Stimulated activated CD4-positive, alpha-beta T cell treated with anti-CD3 and anti-CD28 coated beads, Interleukin-15, amount 100 ng/mL, for 1 hour (primary cell): ENCODE measurements at regions not wholly inside any gene's neighbourhood (a gene's known extent, or its start where the extent isn't known, plus 50 kb on each side); places are given as distances from the start of the nearest gene placed in this dataset.

Experiments used
- DNase-seq, 2 donors: peaks; one replicate each; pipeline ENCODE4 v3.0.0-alpha.2; 2020; ENCODE audit warnings: low read depth in 1 of 2, low spot score in 1 of 2

GRCh38 chr15:97858296-97858695, 102.2 kb upstream of the ARRDC4 start:
- no peak for DNase-seq

DNA sequence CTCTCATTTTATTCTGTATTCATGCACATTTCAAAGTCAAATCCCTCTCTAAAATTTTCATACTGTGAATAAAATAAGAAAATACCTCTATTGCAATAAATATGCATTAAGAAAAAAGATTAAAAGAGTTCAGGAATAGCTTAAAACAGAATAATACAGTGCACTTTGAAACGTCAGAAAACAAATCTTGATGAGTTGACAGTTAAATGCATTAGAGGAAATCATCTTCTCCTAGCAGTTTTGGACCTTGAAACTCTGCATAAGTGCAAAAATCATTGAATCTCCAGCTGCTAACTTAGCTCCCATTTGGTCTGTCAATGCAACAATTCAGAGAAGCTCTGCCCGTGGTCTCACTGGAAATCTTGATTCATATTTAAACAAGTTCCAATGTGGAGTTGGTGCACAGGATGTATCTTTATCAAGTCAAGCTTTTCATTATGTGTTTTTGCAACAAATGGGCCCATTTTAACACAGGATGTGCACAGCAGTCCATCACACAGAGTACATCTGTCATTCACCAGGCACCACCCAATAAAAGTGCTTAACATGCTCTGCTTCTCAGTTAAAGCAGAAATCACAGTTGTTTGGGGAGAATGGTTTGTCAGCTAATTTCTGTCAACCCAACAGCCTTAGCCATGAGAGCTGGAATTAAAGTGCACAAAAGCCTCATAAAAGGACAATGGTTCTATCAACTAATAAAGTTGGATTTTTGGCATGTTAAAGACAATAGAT, 98.8 kb upstream of the ARRDC4 start:
- DNase-seq: no peak

DNA sequence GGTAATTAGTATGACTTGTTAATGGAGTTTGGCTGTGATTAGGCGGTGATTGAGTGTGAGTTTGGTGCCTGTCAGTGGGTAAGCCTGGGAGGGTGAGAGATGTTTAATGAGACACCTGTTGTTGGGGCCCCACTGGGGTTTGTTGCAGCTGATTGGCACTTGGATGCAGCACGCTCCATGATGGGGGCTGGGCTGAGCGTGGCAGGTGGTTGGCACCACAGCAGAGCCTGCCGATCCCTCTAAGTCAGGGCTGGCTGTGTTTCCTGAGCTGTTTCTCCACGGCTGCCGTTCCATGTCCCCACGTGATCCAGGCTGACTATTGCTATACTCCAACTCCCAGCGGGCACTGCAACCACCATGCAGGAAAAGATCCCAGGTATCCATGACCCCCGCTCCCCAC, 93.5 kb upstream of the ARRDC4 start:
- no peak for DNase-seq

- DNase-seq: no peak
Observed at GRCh38 chr15:97867870-97868269, 92.6 kb upstream of the ARRDC4 start.

- no peak for DNase-seq
Observed at GRCh38 chr15:97868981-97869380, 91.5 kb upstream of the ARRDC4 start.

GRCh38 chr15:97870771-97871170, 89.7 kb upstream of the ARRDC4 start:
- no peak for DNase-seq

DNA sequence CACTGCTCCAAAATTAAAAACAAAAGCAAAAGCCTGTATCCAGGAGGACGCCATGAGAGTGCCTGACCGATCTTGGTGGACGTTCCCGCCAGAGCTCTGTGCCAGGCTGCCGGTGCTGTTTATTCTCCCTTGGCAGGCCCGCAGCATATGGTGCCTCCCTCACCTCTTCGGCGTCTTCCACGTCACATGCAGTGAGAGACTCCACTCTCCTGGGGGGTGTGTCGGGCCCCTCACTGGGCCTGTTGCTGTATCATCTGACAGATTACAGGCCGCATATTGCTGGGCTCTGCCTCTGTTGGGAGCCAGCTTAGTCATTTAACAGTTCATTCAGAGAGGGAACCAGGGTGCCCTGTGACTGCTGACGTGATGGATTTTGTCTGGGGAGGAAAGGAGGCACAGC, 86.4 kb upstream of the ARRDC4 start:
- no peak for DNase-seq

DNA sequence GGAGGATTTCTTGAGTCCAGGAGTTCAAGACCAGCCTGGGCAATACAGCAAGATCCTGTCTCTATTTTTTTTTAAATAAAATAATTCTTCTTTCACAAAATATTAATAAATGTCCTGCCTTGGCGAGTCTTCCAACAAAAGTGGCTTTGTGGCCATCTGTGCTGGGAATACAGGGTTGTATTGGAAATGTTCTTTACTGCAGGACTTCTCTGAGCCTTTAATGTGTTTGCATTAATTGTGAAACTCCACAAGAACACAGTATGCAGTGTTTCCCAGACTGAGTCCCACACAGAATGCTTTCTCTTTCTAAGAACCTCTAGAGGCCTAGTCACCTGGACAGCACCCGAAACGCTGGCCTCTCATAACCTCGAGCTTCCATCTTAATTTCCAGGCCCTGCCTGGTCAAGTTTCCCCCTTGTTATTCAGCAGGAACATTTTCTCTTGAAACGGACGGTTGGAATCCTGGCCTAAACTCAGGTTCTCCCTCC, 85.4 kb upstream of the ARRDC4 start:
- no peak for DNase-seq

DNA sequence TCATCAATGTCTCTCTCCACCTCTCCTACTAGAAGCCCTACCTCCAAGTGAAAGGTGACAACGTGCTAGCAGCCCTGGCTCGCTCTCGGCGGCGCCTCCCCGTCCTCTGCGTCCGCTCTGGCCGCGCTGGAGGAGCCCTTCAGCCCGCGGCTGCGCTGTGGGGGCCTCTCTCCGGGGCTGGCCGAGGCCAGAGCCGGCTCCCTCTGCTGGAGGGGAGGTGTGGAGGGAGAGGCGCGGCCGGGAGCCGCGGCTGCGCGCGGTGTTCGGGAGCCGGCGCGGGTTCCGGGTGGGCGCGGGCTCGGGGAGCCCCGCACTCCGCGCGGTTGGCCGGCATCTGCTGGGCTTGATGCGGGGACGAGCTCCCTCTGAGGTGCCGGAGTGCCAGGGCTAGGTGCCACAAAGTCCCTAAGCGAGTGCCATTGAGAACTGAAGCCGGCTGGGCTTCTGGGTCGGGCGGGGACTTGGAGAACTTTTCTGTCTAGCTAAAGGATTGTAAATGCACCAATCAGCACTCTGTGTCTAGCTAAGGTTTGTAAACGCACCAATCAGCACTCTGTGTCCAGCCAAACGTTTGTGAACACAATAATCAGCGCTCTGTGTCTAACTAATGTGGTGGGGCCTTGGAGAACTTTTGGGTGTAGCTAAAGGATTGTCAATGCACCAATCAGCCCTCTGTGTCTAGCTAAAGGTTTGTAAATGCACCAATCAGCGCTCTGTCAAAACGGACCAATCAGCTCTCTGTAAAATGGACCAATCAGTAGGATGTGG, 84.8 kb upstream of the ARRDC4 start:
- no peak for DNase-seq

GRCh38 chr15:97876281-97876675, 84.2 kb upstream of the ARRDC4 start:
- DNase-seq: no peak

- DNase-seq: no peak
Observed at GRCh38 chr15:97881346-97881965, 79.0 kb upstream of the ARRDC4 start.

GRCh38 chr15:97884513-97885131, 75.9 kb upstream of the ARRDC4 start:
- DNase-seq: no peak

- no peak for DNase-seq
Observed at GRCh38 chr15:97890307-97890706, 70.2 kb upstream of the ARRDC4 start.

DNA sequence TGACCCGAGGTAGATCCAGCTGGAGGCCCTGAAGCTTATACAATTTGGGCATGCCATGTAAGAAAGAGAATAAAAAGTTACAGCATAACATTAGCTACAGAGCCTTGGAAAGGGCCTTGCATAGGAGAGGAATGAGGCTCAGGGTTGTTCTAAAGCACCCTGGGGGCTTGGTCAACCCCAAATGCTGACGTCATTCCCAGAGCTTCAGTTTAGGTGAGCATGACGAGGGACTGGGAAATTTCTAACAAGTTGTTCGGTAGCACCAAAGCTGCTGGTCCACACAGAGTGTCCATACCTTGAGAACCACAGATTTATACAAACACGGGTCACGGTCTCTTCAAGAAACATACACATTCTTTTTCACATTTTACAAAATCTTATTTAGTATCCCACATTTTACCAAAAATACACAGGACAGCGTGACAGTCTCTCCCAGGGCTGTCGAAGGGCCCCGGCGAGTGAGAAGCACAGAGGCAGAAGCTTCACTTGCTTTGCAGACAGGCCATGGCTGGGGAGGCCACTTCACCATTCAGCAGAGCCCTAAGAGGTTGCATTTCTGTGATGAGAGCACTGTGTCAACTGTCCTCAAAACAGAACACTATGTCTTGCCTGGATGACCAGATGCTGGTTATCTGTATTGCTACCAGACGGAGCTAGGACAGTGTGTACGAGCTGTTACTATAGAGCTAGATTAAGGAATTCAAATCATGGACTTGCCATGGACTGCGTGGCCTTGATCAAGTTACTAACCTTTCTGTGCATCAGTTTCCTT, 68.2 kb upstream of the ARRDC4 start:
- DNase-seq: no peak

DNA sequence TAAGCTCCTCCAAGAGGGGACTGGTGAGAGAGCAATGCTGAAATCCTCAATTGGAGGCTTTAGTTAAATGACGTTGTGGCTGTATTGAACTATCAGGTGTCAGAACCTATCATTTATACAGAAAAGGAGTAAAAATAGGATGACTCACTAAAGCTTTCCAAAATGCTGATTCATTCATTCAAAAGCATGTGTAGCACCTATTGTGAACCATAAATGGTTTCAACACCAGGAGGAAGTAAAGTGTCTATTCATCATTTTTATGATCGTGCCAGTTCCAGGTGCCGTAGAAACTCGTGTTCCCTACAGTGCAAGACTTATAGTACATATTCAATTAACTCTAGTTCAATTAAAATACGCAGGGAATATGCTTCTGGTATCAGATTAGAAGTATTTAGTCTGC, 66.5 kb upstream of the ARRDC4 start:
- DNase-seq: no peak

- no peak for DNase-seq
Observed at GRCh38 chr15:97899981-97900380, 60.5 kb upstream of the ARRDC4 start.

DNA sequence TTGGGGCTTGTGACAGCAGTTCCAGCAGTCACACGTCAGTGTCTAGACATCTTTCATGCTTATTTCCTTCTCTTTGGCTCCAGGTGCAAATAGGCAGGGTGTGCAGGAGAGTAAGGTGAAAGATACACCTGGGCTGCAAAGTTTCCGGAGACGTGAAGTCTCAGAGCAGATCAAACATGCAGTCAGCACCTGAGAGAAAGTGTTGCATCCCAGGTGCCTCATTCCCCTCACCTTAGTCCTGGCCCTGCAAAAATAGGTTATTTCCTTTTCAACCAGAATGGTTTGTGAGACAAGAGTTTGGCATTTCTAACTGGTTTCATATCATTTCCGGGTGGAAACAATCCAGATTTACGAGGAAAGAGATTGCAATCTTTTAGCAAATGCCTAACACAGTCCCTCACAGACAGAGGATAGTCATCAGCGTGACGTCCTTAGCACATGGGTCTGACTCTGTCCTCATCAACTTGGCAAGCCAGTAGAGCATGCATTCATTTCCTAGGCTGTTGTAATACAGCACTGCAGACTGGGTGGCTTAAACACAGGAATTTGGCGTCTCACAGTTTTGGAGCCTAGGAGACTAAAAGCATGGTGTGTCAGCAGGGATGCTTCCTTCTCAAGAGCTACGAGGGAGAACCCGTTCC, 58.2 kb upstream of the ARRDC4 start:
- no peak for DNase-seq

DNA sequence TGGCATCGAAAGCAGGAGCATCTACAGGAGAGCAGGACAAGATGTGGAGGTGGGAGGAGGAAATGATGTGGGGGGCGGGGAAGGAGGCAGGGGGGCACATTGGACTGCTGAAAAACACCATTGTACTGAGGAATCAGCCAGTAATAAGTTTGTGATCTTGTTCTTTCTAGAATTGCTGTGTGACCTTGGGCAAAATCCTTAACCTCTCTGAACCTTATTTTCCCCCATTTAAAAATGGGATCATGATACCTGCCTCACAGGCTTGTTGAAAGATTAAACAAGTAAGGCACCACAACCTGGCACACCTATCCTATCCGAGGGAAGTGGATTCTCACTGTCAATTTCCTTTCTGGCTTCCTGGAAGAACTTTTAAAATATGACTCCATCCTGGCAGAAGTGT, 56.9 kb upstream of the ARRDC4 start:
- DNase-seq: no peak

- no peak for DNase-seq
Observed at GRCh38 chr15:97903971-97904572, 56.4 kb upstream of the ARRDC4 start.

DNA sequence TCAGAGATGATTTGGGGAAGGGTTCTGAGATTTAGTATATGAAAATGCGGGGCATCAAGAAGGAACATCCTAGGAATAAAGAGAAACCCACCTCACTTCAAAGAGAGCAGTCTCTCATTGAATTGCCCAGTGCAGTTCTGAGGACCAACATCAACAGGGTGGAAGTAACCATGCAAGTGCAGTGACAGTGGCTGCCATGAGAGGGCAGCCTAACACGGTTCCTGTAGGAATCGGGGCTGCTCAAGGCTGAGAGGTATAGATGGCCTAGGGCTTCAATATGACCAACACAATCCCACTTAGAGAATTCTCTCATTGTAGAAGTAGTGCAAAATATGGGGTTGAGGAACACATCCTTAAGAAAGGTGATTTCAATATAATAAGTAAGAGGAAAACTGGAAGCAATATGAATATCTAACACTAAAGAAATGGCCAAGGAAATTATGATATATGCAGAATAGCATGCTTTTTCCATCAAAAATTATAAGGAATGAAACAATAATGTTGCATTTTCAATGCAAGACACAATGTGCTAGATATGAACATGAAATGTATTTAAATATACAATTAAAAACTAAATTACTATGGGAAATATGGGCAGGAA, 51.1 kb upstream of the ARRDC4 start:
- peak in 1 of 2 donors; percentile 42 for DNase-seq
